OCI-LY7 (cell line): ENCODE measurements at regions not wholly inside any gene's neighbourhood (a gene's known extent, or its start where the extent isn't known, plus 50 kb on each side); places are given as distances from the start of the nearest gene placed in this dataset. TPM values are rescaled to one million over a fixed set of nuclear protein-coding genes. Genes with fewer than 3 reads are reported as not detected.

ENCODE experiments used
- BruUV-seq: library from RNA; stranded (reverse); fragments of 400-500 nt; replicated peaks from 2 replicates; lab custom pipeline; 2021; lab: Mats Ljungman, UMichigan
- CTCF ChIA-PET: fragments of 300-600 bp; sonication (Branson Sonifier 250); formaldehyde crosslinking; loops from one replicate; lab custom pipeline; 2022; ENCODE audit warnings: antibody characterized with exemption; ENCODE audit not compliant: unreplicated experiment; lab: Charles Lee
- POLR2A ChIA-PET: fragments of 300-600 bp; sonication (Branson Sonifier 250); formaldehyde crosslinking; loops from one replicate; lab custom pipeline; 2022; ENCODE audit warnings: antibody characterized with exemption; lab: Charles Lee
- DNase-seq: peaks from one replicate; pipeline ENCODE4 v3.0.0-alpha.2; 2015; ENCODE audit warnings: low spot score
- H2AFZ ChIP-seq: fragments of 200-600 bp; sonication (generic), shearing (Covaris generic); 2 replicates; pipeline ENCODE4 v1.6.1; 2014; ENCODE audit warnings: mild to moderate bottlenecking, antibody characterized with exemption, low read length, moderate library complexity
- H3K27ac ChIP-seq: fragments of 200-600 bp; sonication (generic); 2 replicates; pipeline ENCODE4 v1.5.1; 2014; ENCODE audit warnings: mixed run types, low read depth, mild to moderate bottlenecking, moderate library complexity, low read length, inconsistent platforms; ENCODE audit not compliant: poor library complexity, severe bottlenecking
- H3K36me3 ChIP-seq: fragments of 200-600 bp; sonication (generic); 2 replicates; pipeline ENCODE4 v1.6.1; 2014; ENCODE audit warnings: mild to moderate bottlenecking, antibody characterized with exemption, low read length, moderate library complexity, mixed read lengths; ENCODE audit not compliant: insufficient read depth
- H3K4me1 ChIP-seq: fragments of 200-600 bp; sonication (generic); 2 replicates; pipeline ENCODE4 v1.5.1; 2014; ENCODE audit warnings: mild to moderate bottlenecking, low read length; ENCODE audit not compliant: insufficient read depth, poor library complexity, severe bottlenecking
- H3K4me2 ChIP-seq: fragments of 200-600 bp; sonication (generic); 2 replicates; pipeline ENCODE4 v1.6.1; 2014; ENCODE audit warnings: mild to moderate bottlenecking, low read length
- H3K4me3 ChIP-seq: fragments of 200-600 bp; sonication (generic); 2 replicates; pipeline ENCODE4 v1.5.1; 2014; ENCODE audit warnings: mild to moderate bottlenecking, low read depth, low read length; ENCODE audit not compliant: poor library complexity, severe bottlenecking
- H3K79me2 ChIP-seq: fragments of 200-600 bp; sonication (generic); 2 replicates; pipeline ENCODE4 v1.6.1; 2016; ENCODE audit warnings: low read depth, mild to moderate bottlenecking, low read length, moderate library complexity, mixed read lengths; ENCODE audit not compliant: insufficient read depth
- H3K9me2 ChIP-seq: fragments of 200-600 bp; sonication (generic); 2 replicates; pipeline ENCODE4 v1.6.1; 2016; ENCODE audit warnings: mild to moderate bottlenecking, low read length, mixed read lengths; ENCODE audit not compliant: insufficient read depth
- H3K9me3 ChIP-seq: fragments of 200-600 bp; sonication (generic); 2 replicates; pipeline ENCODE4 v1.6.1; 2014; ENCODE audit warnings: mild to moderate bottlenecking, mixed run types, low read length, mixed read lengths
- H4K20me1 ChIP-seq: fragments of 200-600 bp; sonication (generic); 2 replicates; pipeline ENCODE4 v1.6.1; 2014; ENCODE audit warnings: mild to moderate bottlenecking, antibody characterized with exemption, low read length, moderate library complexity, mixed read lengths; ENCODE audit not compliant: insufficient read depth
- EZH2phosphoT487 ChIP-seq: fragments of 200-600 bp; sonication (generic); IDR thresholded peaks from 2 replicates; pipeline ENCODE4 v1.6.1; 2018; ENCODE audit warnings: low read depth, borderline replicate concordance, mild to moderate bottlenecking, mixed run types, antibody characterized with exemption, low read length, moderate library complexity, mixed read lengths
- intact Hi-C: fragments of 100-400 bp; cut with micrococcal nuclease; formaldehyde crosslinking; loops from one replicate; pipeline ENCODE4 v1.10.0; 2022; ENCODE audit not compliant: unreplicated experiment
- small RNA-seq: library from RNA; depleted of rRNA; stranded (forward); fragments of <200 nt; gene quantifications from one replicate; pipeline ENCODE3, GENCODE V24; 2014
- TF ChIP-seq, protein P1 (sequence below): fragments of 200-600 bp; sonication (generic); conservative IDR thresholded peaks from 2 replicates; pipeline ENCODE4 v1.5.1; 2014; ENCODE audit warnings: mild to moderate bottlenecking, antibody characterized with exemption, low read length, moderate library complexity, mixed read lengths

DNA sequence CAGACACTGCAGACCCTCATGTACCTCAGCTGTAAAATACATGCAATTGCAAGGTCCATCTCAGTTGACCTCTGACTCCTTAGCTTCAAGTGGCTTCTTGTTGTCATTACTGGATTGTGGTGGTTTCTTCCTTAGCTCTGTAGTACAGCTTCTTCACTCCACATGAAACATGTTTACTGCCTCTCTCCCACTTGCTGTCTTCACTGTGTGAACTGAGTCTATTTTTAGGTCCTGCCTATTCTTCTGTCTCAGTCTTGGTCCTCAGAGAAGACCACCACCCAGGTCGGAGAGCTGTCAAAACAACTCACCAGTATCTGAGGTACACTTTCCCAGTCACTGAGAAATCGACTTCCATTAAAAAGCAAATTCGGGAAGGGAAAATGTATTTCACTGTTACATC, 50.2 kb upstream of the EYA4 start:
- DNase-seq = no peak
- no peak overlapping the region for H3K27ac ChIP-seq
- no TSS peak for BruUV-seq
- H3K4me2 ChIP-seq = no peak overlapping the region
- no peak overlapping the region for H2AFZ ChIP-seq
- no peaks in the 10 kb centered on the region for H3K79me2 ChIP-seq
- H3K9me3 ChIP-seq = no peaks in the 10 kb centered on the region
- TF ChIP-seq EZH2phosphoT487 = no peak
- TF ChIP-seq, protein P1, sequence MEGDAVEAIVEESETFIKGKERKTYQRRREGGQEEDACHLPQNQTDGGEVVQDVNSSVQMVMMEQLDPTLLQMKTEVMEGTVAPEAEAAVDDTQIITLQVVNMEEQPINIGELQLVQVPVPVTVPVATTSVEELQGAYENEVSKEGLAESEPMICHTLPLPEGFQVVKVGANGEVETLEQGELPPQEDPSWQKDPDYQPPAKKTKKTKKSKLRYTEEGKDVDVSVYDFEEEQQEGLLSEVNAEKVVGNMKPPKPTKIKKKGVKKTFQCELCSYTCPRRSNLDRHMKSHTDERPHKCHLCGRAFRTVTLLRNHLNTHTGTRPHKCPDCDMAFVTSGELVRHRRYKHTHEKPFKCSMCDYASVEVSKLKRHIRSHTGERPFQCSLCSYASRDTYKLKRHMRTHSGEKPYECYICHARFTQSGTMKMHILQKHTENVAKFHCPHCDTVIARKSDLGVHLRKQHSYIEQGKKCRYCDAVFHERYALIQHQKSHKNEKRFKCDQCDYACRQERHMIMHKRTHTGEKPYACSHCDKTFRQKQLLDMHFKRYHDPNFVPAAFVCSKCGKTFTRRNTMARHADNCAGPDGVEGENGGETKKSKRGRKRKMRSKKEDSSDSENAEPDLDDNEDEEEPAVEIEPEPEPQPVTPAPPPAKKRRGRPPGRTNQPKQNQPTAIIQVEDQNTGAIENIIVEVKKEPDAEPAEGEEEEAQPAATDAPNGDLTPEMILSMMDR = no peak
- no peaks in the 10 kb centered on the region for H3K36me3 ChIP-seq
- H3K9me2 ChIP-seq = no peaks in the 10 kb centered on the region
- intact Hi-C loops = no loop called here
- ChIA-PET CTCF (no interaction called here), POLR2A (interaction anchor here (0.7 to 1.0 kb wide), 3 partner anchors 10 to 19 kb away, joined by 4 to 5 read pairs (median 4); no protein-coding TSS in a partner anchor)
- no peaks in the 10 kb centered on the region for H4K20me1 ChIP-seq
- no peaks in the 10 kb centered on the region for H3K4me1 ChIP-seq
- H3K4me3 ChIP-seq = no peak overlapping the region

DNA sequence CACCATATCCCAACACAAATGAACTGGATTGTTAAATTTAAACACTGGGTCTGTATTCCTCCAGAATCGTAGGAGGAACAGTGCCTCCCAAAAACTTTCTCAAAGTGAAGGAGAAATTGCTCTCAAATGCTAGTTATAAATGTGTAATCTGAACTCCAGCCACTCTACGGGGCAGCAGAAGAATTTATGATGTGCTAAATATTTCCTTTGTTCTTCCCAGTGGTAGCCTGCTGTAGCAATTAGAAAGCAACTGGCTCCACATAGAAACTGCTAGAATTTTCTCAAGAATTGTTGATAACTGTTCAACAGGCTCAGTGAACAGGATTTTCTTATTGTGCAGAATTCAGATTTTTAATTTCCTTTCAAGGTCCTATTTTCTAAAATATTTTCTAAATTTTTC, 49.8 kb upstream of the EYA4 start:
- Histone ChIP-seq H3K9me3 (no peaks in the 10 kb centered on the region), H3K79me2 (no peaks in the 10 kb centered on the region), H3K4me3 (no peak overlapping the region), H3K9me2 (no peaks in the 10 kb centered on the region), H3K36me3 (no peaks in the 10 kb centered on the region), H3K27ac (no peak overlapping the region), H2AFZ (no peak overlapping the region), H3K4me1 (no peaks in the 10 kb centered on the region), H3K4me2 (no peak overlapping the region), H4K20me1 (no peaks in the 10 kb centered on the region)
- ChIA-PET POLR2A (interaction anchor here (0.6 to 0.9 kb wide), 3 partner anchors 11 to 596 kb away, joined by 4 read pairs; no protein-coding TSS in a partner anchor), CTCF (no interaction called here)
- TF ChIP-seq, protein P1 = no peak
- no peak for DNase-seq
- BruUV-seq = no TSS peak
- intact Hi-C loops = no loop called here

Small RNAs in the stretch of these regions (small RNA-seq; reads per million reads assigned to genes)
- not detected for gene MTCYBP4
